ENCODE measurements at regions not wholly inside any gene's neighbourhood (a gene's known extent, or its start where the extent isn't known, plus 50 kb on each side); places are given as distances from the start of the nearest gene placed in this dataset.

GRCh38 chr7:35553519-35553918, 141.4 kb downstream of the HERPUD2 start:
- Histone ChIP-seq H3K27me3 (ENCODE audit: low read length) (no peaks in the 10 kb centered on the region; the same call in 1 of the 2 replicates), H3K9me3 (ENCODE audit: insufficient read depth, low read length) (no peaks in the 10 kb centered on the region), H3K36me3 (ENCODE audit: low read length) (no peaks in the 10 kb centered on the region), H3K4me2 (ENCODE audit: low read depth, low read length, poor library complexity, severe bottlenecking) (no peak overlapping the region), H4K20me1 (ENCODE audit: low read depth, low read length) (no peaks in the 10 kb centered on the region), H3K9ac (ENCODE audit: low read length) (no peak overlapping the region), H3K9me2 (replicated peaks; ENCODE audit: insufficient read depth, low read length) (no peaks in the 10 kb centered on the region), H3F3A (ENCODE audit: insufficient read depth) (no peaks in the 10 kb centered on the region), H3K4me3 (ENCODE audit: insufficient read depth, low read length, poor library complexity, severe bottlenecking) (no peak overlapping the region), H3K27ac (ENCODE audit: low read depth, low read length) (no peak overlapping the region), H3K79me2 (ENCODE audit: insufficient read depth, low read length) (no peaks in the 10 kb centered on the region), H2AFZ (ENCODE audit: low read depth, low read length, severe bottlenecking) (no peak overlapping the region)
- no peak for TF ChIP-seq EZH2phosphoT487 (conservative IDR thresholded peaks at IDR 0.05; ENCODE audit: low read length)
- TF ChIP-seq CTCF (IDR thresholded peaks at IDR 0.05; ENCODE audit: insufficient read depth, low read length, poor library complexity, severe bottlenecking): no peak

GRCh38 chr7:35552691-35553090, 142.2 kb downstream of the HERPUD2 start:
- Histone ChIP-seq H3K9me3 (ENCODE audit: insufficient read depth, low read length) (no peaks in the 10 kb centered on the region), H4K20me1 (ENCODE audit: low read depth, low read length) (no peaks in the 10 kb centered on the region), H3K36me3 (ENCODE audit: low read length) (no peaks in the 10 kb centered on the region), H3K9me2 (replicated peaks; ENCODE audit: insufficient read depth, low read length) (no peaks in the 10 kb centered on the region), H3F3A (ENCODE audit: insufficient read depth) (no peaks in the 10 kb centered on the region), H3K9ac (ENCODE audit: low read length) (no peak overlapping the region), H3K79me2 (ENCODE audit: insufficient read depth, low read length) (no peaks in the 10 kb centered on the region), H3K27me3 (ENCODE audit: low read length) (no peaks in the 10 kb centered on the region; the same call in 1 of the 2 replicates), H3K27ac (ENCODE audit: low read depth, low read length) (no peak overlapping the region), H3K4me2 (ENCODE audit: low read depth, low read length, poor library complexity, severe bottlenecking) (no peak overlapping the region), H3K4me3 (ENCODE audit: insufficient read depth, low read length, poor library complexity, severe bottlenecking) (no peak overlapping the region), H2AFZ (ENCODE audit: low read depth, low read length, severe bottlenecking) (no peak overlapping the region)
- TF ChIP-seq CTCF (IDR thresholded peaks at IDR 0.05; ENCODE audit: insufficient read depth, low read length, poor library complexity, severe bottlenecking) (no peak), EZH2phosphoT487 (conservative IDR thresholded peaks at IDR 0.05; ENCODE audit: low read length) (no peak)

- H3K27me3 ChIP-seq (ENCODE audit: low read length): no peaks in the 10 kb centered on the region; the same call in 1 of the 2 replicates
- H3F3A ChIP-seq (ENCODE audit: insufficient read depth): no peaks in the 10 kb centered on the region
- no peak overlapping the region for H3K27ac ChIP-seq (ENCODE audit: low read depth, low read length)
- no peaks in the 10 kb centered on the region for H3K9me3 ChIP-seq (ENCODE audit: insufficient read depth, low read length)
- H3K36me3 ChIP-seq (ENCODE audit: low read length): no peaks in the 10 kb centered on the region
- H3K9ac ChIP-seq (ENCODE audit: low read length): no peak overlapping the region
- no peak overlapping the region for H3K4me2 ChIP-seq (ENCODE audit: low read depth, low read length, poor library complexity, severe bottlenecking)
- no peaks in the 10 kb centered on the region for H3K79me2 ChIP-seq (ENCODE audit: insufficient read depth, low read length)
- no peaks in the 10 kb centered on the region for H4K20me1 ChIP-seq (ENCODE audit: low read depth, low read length)
- H2AFZ ChIP-seq (ENCODE audit: low read depth, low read length, severe bottlenecking): no peak overlapping the region
- TF ChIP-seq EZH2phosphoT487 (conservative IDR thresholded peaks at IDR 0.05; ENCODE audit: low read length) (no peak), CTCF (IDR thresholded peaks at IDR 0.05; ENCODE audit: insufficient read depth, low read length, poor library complexity, severe bottlenecking) (no peak)
- H3K4me3 ChIP-seq (ENCODE audit: insufficient read depth, low read length, poor library complexity, severe bottlenecking): no peak overlapping the region
- H3K9me2 ChIP-seq (replicated peaks; ENCODE audit: insufficient read depth, low read length): no peaks in the 10 kb centered on the region
These were observed 143.4 kb downstream of the HERPUD2 start for GRCh38 chr7:35551321-35552081.

Data from SU-DHL-6 (cell line).